ENCODE measurements at regions not wholly inside any gene's neighbourhood (a gene's known extent, or its start where the extent isn't known, plus 50 kb on each side); places are given as distances from the start of the nearest gene placed in this dataset.

GRCh38 chr2:6724605-6725140 is 141.0 kb downstream of the CMPK2 start:
- no peak overlapping the region for H3K4me2 ChIP-seq (ENCODE audit: control insufficient read depth, extremely low read depth, insufficient read depth, low read depth, low read length)
- DNase-seq (ENCODE audit: low read depth, low spot score) = no peak
- no peaks in the 10 kb centered on the region for H3K9me1 ChIP-seq (ENCODE audit: control insufficient read depth, extremely low read depth, insufficient read depth, low read length)
- H3K9me3 ChIP-seq (ENCODE audit: control insufficient read depth, low read depth, low read length) = no peaks in the 10 kb centered on the region
- no peak for TF ChIP-seq EZH2 (IDR thresholded peaks at IDR 0.05; ENCODE audit: low read length)
- TF ChIP-seq CTCF (optimal IDR thresholded peaks at IDR 0.05 in 1 of 3, IDR thresholded peaks at IDR 0.05 in 1 of 3, conservative IDR thresholded peaks at IDR 0.05 in 1 of 3; ENCODE audit: extremely low read depth in 1 of 3, insufficient read depth in 2 of 3, low read length in 3 of 3) = no peak
- no peaks in the 10 kb centered on the region for H3K36me3 ChIP-seq (ENCODE audit: control insufficient read depth in 2 of 2, extremely low read depth in 1 of 2, insufficient read depth in 2 of 2, low read length in 2 of 2)
- no peak overlapping the region for H3K27ac ChIP-seq (ENCODE audit: control insufficient read depth, insufficient read depth, low read length)
- H3K79me2 ChIP-seq (ENCODE audit: control insufficient read depth, insufficient read depth, low read length) = no peaks in the 10 kb centered on the region
- H3K9ac ChIP-seq (ENCODE audit: control insufficient read depth, extremely low read depth, insufficient read depth, low read length) = no peak overlapping the region
- no peak for FAIRE-seq
- no peaks in the 10 kb centered on the region for H3K27me3 ChIP-seq (ENCODE audit: control insufficient read depth, extremely low read depth, insufficient read depth, low read length)
- H2AFZ ChIP-seq (ENCODE audit: control insufficient read depth, low read length) = no peak overlapping the region
- H4K20me1 ChIP-seq (ENCODE audit: control insufficient read depth, extremely low read depth, insufficient read depth, low read length) = no peaks in the 10 kb centered on the region
- no peaks in the 10 kb centered on the region for H3K4me1 ChIP-seq (ENCODE audit: control insufficient read depth, extremely low read depth, insufficient read depth, low read length)
- dilution Hi-C loops (cut with MboI; ENCODE audit: extremely low pct_ligation_motif_present, low sequenced_read_pairs) = no loop called here
- no peak overlapping the region for H3K4me3 ChIP-seq (ENCODE audit: control insufficient read depth in 2 of 3, extremely low read depth in 1 of 3, insufficient read depth in 2 of 3, low read depth in 1 of 3, low read length in 3 of 3)

GRCh38 chr2:6728156-6728555 is 137.6 kb downstream of the CMPK2 start:
- H4K20me1 ChIP-seq (ENCODE audit: control insufficient read depth, extremely low read depth, insufficient read depth, low read length) = no peaks in the 10 kb centered on the region
- no peak overlapping the region for H3K27ac ChIP-seq (ENCODE audit: control insufficient read depth, insufficient read depth, low read length)
- no peaks in the 10 kb centered on the region for H3K9me3 ChIP-seq (ENCODE audit: control insufficient read depth, low read depth, low read length)
- no peaks in the 10 kb centered on the region for H3K27me3 ChIP-seq (ENCODE audit: control insufficient read depth, extremely low read depth, insufficient read depth, low read length)
- H2AFZ ChIP-seq (ENCODE audit: control insufficient read depth, low read length) = no peak overlapping the region
- no peak for TF ChIP-seq CTCF (optimal IDR thresholded peaks at IDR 0.05 in 1 of 3, IDR thresholded peaks at IDR 0.05 in 1 of 3, conservative IDR thresholded peaks at IDR 0.05 in 1 of 3; ENCODE audit: extremely low read depth in 1 of 3, insufficient read depth in 2 of 3, low read length in 3 of 3)
- TF ChIP-seq EZH2 (IDR thresholded peaks at IDR 0.05; ENCODE audit: low read length) = no peak
- H3K36me3 ChIP-seq (ENCODE audit: control insufficient read depth in 2 of 2, extremely low read depth in 1 of 2, insufficient read depth in 2 of 2, low read length in 2 of 2) = no peaks in the 10 kb centered on the region
- no peaks in the 10 kb centered on the region for H3K79me2 ChIP-seq (ENCODE audit: control insufficient read depth, insufficient read depth, low read length)
- H3K4me2 ChIP-seq (ENCODE audit: control insufficient read depth, extremely low read depth, insufficient read depth, low read depth, low read length) = no peak overlapping the region
- no peak overlapping the region for H3K9ac ChIP-seq (ENCODE audit: control insufficient read depth, extremely low read depth, insufficient read depth, low read length)
- no peak for FAIRE-seq
- H3K9me1 ChIP-seq (ENCODE audit: control insufficient read depth, extremely low read depth, insufficient read depth, low read length) = no peaks in the 10 kb centered on the region
- no peak for DNase-seq (ENCODE audit: low read depth, low spot score)
- dilution Hi-C loops (cut with MboI; ENCODE audit: extremely low pct_ligation_motif_present, low sequenced_read_pairs) = no loop called here
- H3K4me1 ChIP-seq (ENCODE audit: control insufficient read depth, extremely low read depth, insufficient read depth, low read length) = no peaks in the 10 kb centered on the region
- H3K4me3 ChIP-seq (ENCODE audit: control insufficient read depth in 2 of 3, extremely low read depth in 1 of 3, insufficient read depth in 2 of 3, low read depth in 1 of 3, low read length in 3 of 3) = no peak overlapping the region
